Heart left ventricle (tissue), 13 donors: ENCODE measurements at regions not wholly inside any gene's neighbourhood (a gene's known extent, or its start where the extent isn't known, plus 50 kb on each side); places are given as distances from the start of the nearest gene placed in this dataset.

Experiments
- CTCF ChIP-seq, 12 donors: fragments of 200-600 bp; sonication (generic) in 4 of 12; IDR thresholded peaks; one replicate each; pipeline versions ENCODE4 v1.5.0 to v1.8.0; 2018 to 2022; ENCODE audit warnings: antibody characterized with exemption in 12 of 12, mild to moderate bottlenecking in 5 of 12
- POLR2A ChIP-seq, 2 donors: fragments of 450-650 bp; IDR thresholded peaks; one replicate each; pipeline ENCODE4 v1.6.1; 2017; ENCODE audit warnings: antibody characterized with exemption in 2 of 2, mild to moderate bottlenecking in 2 of 2, moderate library complexity in 2 of 2
- donor health status: ischemic (EF 13 %, LVEDD 7.1; RV severe dilation, severe dysfunction).
- donor health status: DM: no; HTN: yes; CAD: no.
- donor health status: DM: no; HTN: no; CAD: no.
- donor health status: ischemic (EF 25% LVEDD 6.9; RV normal size, moderate dysfunction).
- donor health status: ischemic (EF 25% LVEDD 5.7; RV mildly dilated, moderate dysfunction).
- donor health status: ischemic (EF 35%, LVEDD 5.7; RV mildly dilated, moderate dysfunction).
- donor health status: nonischemic (EF 11% LVEDD 7.7; RV severe dilation, severe dysfunction).
- donor health status: DM: yes; HTN: yes; CAD: no.
- donor health status: PGD.
- donor health status: ischemic (EF 29% LVEDD 5.4; RV normal size, mild dysfunction).
- donor health status: nonischemic (EF 23%, LVEDD 6.1; RV moderate dilation, normal function).

GRCh38 chr4:159429693-159430035 lies 326.8 kb downstream of the RAPGEF2 start:
- no peak for TF ChIP-seq CTCF (IDR thresholded peaks at IDR 0.05)
- no peak for TF ChIP-seq POLR2A (IDR thresholded peaks at IDR 0.05)
